Tibial nerve (tissue), 4 donors: ENCODE measurements at regions not wholly inside any gene's neighbourhood (a gene's known extent, or its start where the extent isn't known, plus 50 kb on each side); places are given as distances from the start of the nearest gene placed in this dataset.

Experiments used
- DNase-seq, 2 donors: peaks; one replicate each; pipeline ENCODE4 v3.0.0-alpha.2; 2019; ENCODE audit warnings: low spot score in 2 of 2
- H3K27ac ChIP-seq, 4 donors: fragments of 200-600 bp; sonication (generic) in 3 of 4; one replicate each; pipeline ENCODE4 v1.5.1; 2017 to 2019; ENCODE audit warnings: mild to moderate bottlenecking in 1 of 4
- H3K27me3 ChIP-seq, 2 donors: fragments of 200-600 bp; sonication (generic) in 1 of 2; one replicate each; pipeline versions ENCODE4 v1.5.1 to v1.6.0; 2017 to 2019
- H3K36me3 ChIP-seq, 3 donors: fragments of 200-600 bp; sonication (generic); one replicate each; pipeline ENCODE4 v1.5.1; 2018 to 2019
- H3K4me1 ChIP-seq, 4 donors: fragments of 200-600 bp; sonication (generic) in 3 of 4; one replicate each; pipeline ENCODE4 v1.5.1; 2017 to 2019
- H3K4me3 ChIP-seq, 4 donors: fragments of 200-600 bp; sonication (generic) in 3 of 4; one replicate each; pipeline ENCODE4 v1.5.1; 2017 to 2019; ENCODE audit warnings: mild to moderate bottlenecking in 1 of 4, moderate library complexity in 1 of 4
- H3K9me3 ChIP-seq, 4 donors: fragments of 200-600 bp; sonication (generic) in 3 of 4; one replicate each; pipeline ENCODE4 v1.5.1; 2017 to 2019
- EP300 ChIP-seq, 2 donors: sonication (generic); formaldehyde crosslinking; IDR thresholded peaks; one replicate each; pipeline ENCODE4 v1.6.1; 2017; ENCODE audit warnings: antibody characterized with exemption in 2 of 2, mild to moderate bottlenecking in 1 of 2
- POLR2A ChIP-seq, 2 donors: fragments of 450-650 bp; IDR thresholded peaks; one replicate each; pipeline ENCODE4 v1.6.1; 2017; ENCODE audit warnings: antibody characterized with exemption in 2 of 2, mild to moderate bottlenecking in 2 of 2, moderate library complexity in 2 of 2
- WGBS, 2 donors: methylation state at CpG; one replicate each; pipeline ENCODE4 v1.1.5; 2018; 5-methylcytosine and 5-hydroxymethylcytosine counted together
- TF ChIP-seq, protein P1 (sequence below), 5 experiments: fragments of 200-600 bp in 3 of 5; fragments of 450-650 bp in 2 of 5; sonication (generic) in 3 of 5; IDR thresholded peaks; one replicate each; pipeline ENCODE4 v1.5.1; 2016 to 2019; ENCODE audit warnings: antibody characterized with exemption in 5 of 5, mild to moderate bottlenecking in 3 of 5, moderate library complexity in 2 of 5

DNA sequence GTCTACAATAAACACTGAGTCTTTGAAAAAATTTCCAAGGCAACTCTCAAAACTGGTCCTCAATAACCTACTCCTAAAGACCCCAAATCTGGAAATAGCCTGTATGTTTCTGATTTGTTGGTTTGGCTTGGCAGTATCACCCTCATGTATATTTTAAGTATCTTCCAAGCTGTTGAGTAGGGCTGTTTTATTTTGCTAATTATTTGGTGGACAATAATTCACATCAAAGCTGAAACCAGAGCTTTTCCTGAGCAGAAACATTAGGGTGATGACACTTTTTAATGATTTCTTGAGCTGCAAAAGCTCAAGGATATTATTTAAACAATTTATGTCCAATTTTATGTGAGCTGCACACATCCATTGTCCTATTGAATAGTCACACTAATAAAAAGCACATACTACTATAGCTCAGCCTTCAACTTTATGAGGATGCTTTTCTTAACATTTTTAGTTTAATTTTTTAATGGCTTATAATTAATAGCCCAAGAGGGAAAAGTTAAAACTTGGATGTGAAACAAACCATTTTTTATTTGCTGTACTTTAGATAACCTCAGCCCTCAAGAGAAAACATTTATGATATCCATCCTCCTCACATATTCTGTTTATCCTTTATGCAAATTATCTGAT is 393.1 kb downstream of the TAF11L14 start:
- H3K4me3 ChIP-seq = no peak overlapping the region
- no peaks in the 10 kb centered on the region for H3K36me3 ChIP-seq
- no peak for TF ChIP-seq POLR2A (IDR thresholded peaks at IDR 0.05)
- TF ChIP-seq, protein P1, sequence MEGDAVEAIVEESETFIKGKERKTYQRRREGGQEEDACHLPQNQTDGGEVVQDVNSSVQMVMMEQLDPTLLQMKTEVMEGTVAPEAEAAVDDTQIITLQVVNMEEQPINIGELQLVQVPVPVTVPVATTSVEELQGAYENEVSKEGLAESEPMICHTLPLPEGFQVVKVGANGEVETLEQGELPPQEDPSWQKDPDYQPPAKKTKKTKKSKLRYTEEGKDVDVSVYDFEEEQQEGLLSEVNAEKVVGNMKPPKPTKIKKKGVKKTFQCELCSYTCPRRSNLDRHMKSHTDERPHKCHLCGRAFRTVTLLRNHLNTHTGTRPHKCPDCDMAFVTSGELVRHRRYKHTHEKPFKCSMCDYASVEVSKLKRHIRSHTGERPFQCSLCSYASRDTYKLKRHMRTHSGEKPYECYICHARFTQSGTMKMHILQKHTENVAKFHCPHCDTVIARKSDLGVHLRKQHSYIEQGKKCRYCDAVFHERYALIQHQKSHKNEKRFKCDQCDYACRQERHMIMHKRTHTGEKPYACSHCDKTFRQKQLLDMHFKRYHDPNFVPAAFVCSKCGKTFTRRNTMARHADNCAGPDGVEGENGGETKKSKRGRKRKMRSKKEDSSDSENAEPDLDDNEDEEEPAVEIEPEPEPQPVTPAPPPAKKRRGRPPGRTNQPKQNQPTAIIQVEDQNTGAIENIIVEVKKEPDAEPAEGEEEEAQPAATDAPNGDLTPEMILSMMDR (IDR thresholded peaks at IDR 0.05) = no peak
- TF ChIP-seq EP300 (IDR thresholded peaks at IDR 0.05) = no peak
- H3K9me3 ChIP-seq = no peaks in the 10 kb centered on the region
- no peak for DNase-seq
- no peaks in the 10 kb centered on the region for H3K4me1 ChIP-seq
- no peak overlapping the region for H3K27ac ChIP-seq
- H3K27me3 ChIP-seq = no peaks in the 10 kb centered on the region

DNA sequence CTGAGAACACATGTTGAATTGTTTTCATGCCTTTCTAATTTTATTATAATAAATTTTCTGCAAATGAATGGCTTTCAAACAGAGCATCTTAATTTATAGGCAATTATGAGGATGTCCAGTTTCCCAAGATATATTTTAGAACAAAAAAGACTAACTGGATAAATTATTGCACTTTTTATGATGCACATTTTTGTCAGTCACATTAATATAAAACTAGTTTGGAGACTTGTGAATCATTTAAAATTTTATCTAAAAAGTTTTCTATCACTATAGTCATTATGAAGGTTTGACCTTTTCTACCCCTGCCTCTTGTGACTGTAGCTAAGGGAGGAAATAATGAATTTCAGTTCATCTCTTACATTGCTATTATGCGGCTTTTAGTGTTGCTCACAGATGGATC is 393.8 kb downstream of the TAF11L14 start:
- no peaks in the 10 kb centered on the region for H3K36me3 ChIP-seq
- TF ChIP-seq POLR2A (IDR thresholded peaks at IDR 0.05) = no peak
- no peak for TF ChIP-seq EP300 (IDR thresholded peaks at IDR 0.05)
- TF ChIP-seq, protein P1 (IDR thresholded peaks at IDR 0.05) = no peak
- H3K4me1 ChIP-seq = no peaks in the 10 kb centered on the region
- WGBS, 2 donors = 49 to 58% methylated on average over 1 of the region's 1 CpG
- H3K27me3 ChIP-seq = no peaks in the 10 kb centered on the region
- H3K9me3 ChIP-seq = no peaks in the 10 kb centered on the region
- no peak overlapping the region for H3K27ac ChIP-seq
- H3K4me3 ChIP-seq = no peak overlapping the region
- no peak for DNase-seq

DNA sequence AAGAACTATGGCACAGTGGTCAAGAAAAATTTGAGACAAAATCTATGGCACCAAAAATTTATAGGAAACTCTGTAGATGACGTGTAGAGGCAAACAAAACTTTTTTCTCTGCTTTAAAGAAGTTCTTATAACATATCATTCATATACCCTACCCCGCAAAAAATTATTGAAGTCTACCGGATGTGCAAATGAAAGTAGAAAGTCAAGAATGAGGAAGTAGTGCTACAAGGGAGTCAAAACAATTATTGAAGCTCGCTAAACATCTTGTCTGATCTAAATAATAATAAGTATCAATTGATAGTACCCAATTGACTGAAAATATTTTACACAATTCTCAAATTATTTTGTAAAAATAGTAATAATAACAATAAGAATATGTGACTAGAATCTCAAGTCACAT is 398.5 kb downstream of the TAF11L14 start:
- TF ChIP-seq POLR2A (IDR thresholded peaks at IDR 0.05) (no peak), EP300 (IDR thresholded peaks at IDR 0.05) (no peak)
- TF ChIP-seq, protein P1 (IDR thresholded peaks at IDR 0.05) = no peak
- 76 to 91% methylated on average over 4 of the region's 4 CpGs for WGBS, 2 donors
- Histone ChIP-seq H3K27ac (no peak overlapping the region), H3K36me3 (no peaks in the 10 kb centered on the region), H3K27me3 (no peaks in the 10 kb centered on the region), H3K4me3 (no peak overlapping the region), H3K4me1 (no peaks in the 10 kb centered on the region), H3K9me3 (no peaks in the 10 kb centered on the region)
- no peak for DNase-seq

DNA sequence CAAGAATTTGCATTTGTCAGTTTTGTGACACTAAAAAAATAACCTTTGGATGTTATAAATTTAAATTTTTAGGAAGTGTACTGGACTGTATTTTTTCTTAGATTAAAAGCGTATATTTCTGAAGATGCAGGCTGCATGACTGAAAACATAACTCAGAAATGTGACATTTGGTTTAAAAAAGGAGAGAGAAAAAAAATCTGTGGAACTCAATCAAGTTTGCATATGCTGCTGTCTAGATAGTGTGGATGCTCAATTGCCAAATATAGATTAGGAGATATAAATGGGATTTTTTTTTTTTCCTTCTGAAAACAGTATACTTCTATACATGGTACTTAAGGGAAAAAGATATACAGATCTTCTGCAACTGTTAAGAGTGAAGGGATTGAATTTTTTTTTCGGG is 402.3 kb downstream of the TAF11L14 start:
- Histone ChIP-seq H3K9me3 (no peaks in the 10 kb centered on the region), H3K4me3 (no peak overlapping the region), H3K4me1 (no peaks in the 10 kb centered on the region), H3K27me3 (no peaks in the 10 kb centered on the region), H3K36me3 (no peaks in the 10 kb centered on the region), H3K27ac (no peak overlapping the region)
- no peak for TF ChIP-seq EP300 (IDR thresholded peaks at IDR 0.05)
- TF ChIP-seq POLR2A (IDR thresholded peaks at IDR 0.05) = no peak
- TF ChIP-seq, protein P1 (IDR thresholded peaks at IDR 0.05) = no peak
- WGBS, 2 donors = 67 to 69% methylated on average over 2 of the region's 2 CpGs
- DNase-seq = no peak

GRCh38 chr5:18037718-18038117 is 403.5 kb downstream of the TAF11L14 start:
- WGBS, 2 donors = 92 to 96% methylated on average over 2 of the region's 2 CpGs
- TF ChIP-seq EP300 (IDR thresholded peaks at IDR 0.05) (no peak), POLR2A (IDR thresholded peaks at IDR 0.05) (no peak)
- TF ChIP-seq, protein P1 (IDR thresholded peaks at IDR 0.05) = no peak
- no peak overlapping the region for H3K4me3 ChIP-seq
- H3K36me3 ChIP-seq = no peaks in the 10 kb centered on the region
- H3K4me1 ChIP-seq = no peaks in the 10 kb centered on the region
- H3K27ac ChIP-seq = no peak overlapping the region
- DNase-seq = no peak
- no peaks in the 10 kb centered on the region for H3K27me3 ChIP-seq
- H3K9me3 ChIP-seq = no peaks in the 10 kb centered on the region
